EL (cell line): ENCODE measurements at regions not wholly inside any gene's neighbourhood (a gene's known extent, or its start where the extent isn't known, plus 50 kb on each side); places are given as distances from the start of the nearest gene placed in this dataset.

Experiments used
- DNase-seq: peaks from one replicate; pipeline ENCODE4 v3.0.0-alpha.2; 2016

DNA sequence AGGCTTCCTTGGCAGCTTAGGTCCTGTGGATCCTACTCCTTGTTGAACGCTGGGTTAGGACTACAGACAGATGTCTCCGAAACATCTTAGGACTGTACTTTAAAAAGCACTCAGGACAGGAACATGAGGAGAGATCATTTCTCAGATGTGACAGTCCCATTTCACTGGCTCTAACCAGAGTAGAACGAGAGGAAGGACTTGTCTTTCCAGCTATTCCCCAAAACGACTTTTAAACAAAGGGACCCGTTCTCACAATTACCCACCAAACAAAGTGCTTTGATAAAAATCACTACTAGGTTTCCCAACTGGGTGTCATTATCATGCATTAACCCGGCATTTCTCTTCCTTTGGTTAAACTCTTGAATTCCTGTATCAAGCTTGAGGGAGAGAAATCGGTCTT is 84.7 kb upstream of the BARX2 start:
- DNase-seq, result no peak

- DNase-seq, result no peak
Measured at GRCh38 chr11:129289350-129290040, 86.2 kb upstream of the BARX2 start.

GRCh38 chr11:129287920-129288319 is 87.7 kb upstream of the BARX2 start:
- DNase-seq, result no peak

GRCh38 chr11:129286813-129287212 is 88.8 kb upstream of the BARX2 start:
- DNase-seq, result no peak

DNA sequence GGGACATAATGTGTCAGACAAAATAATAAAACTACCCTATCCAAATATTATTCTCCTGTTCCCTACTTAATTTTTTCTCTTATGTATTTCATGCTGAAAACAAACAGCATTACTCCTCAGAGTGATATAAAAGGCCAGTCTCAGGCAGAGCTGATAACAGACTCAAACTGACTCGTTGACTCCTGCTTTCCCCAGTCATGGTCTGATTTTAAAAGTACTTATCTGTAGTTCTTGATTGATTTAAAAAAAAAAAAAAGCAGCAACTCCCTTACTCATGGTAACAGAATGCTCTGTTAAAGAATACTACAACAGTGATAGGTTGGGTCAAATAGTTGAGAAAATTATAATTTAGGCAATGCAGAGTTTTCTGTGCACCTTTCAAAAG is 90.3 kb upstream of the BARX2 start:
- no peak for DNase-seq

DNA sequence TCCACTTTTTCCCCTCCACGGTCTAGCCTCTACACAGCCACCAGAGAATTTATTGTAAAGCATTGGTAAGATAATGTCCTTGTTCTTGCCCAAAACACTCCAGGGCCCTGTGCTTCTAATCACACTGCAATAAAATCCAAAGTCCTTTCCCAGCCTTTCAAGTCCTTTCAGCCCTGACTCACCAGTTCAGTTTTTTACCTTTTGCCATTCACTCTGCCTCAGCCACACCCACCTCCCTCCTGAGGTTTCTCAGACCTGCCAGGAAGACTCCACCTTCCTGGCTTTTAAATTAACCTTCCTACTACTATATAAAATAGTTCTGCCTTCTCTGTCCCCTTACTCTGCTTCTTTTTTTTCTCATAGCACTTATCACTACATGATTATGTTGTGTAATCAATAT is 91.0 kb upstream of the ARHGAP32 start:
- no peak for DNase-seq

GRCh38 chr11:129282634-129283033 is 90.5 kb upstream of the ARHGAP32 start:
- DNase-seq, result no peak

GRCh38 chr11:129281471-129282415 is 89.6 kb upstream of the ARHGAP32 start:
- DNase-seq, result no peak

- DNase-seq, result peak; percentile 23
Measured at GRCh38 chr11:129280027-129280811, 88.1 kb upstream of the ARHGAP32 start.

GRCh38 chr11:129279326-129280026 is 87.4 kb upstream of the ARHGAP32 start:
- DNase-seq, result peak; percentile 78

DNA sequence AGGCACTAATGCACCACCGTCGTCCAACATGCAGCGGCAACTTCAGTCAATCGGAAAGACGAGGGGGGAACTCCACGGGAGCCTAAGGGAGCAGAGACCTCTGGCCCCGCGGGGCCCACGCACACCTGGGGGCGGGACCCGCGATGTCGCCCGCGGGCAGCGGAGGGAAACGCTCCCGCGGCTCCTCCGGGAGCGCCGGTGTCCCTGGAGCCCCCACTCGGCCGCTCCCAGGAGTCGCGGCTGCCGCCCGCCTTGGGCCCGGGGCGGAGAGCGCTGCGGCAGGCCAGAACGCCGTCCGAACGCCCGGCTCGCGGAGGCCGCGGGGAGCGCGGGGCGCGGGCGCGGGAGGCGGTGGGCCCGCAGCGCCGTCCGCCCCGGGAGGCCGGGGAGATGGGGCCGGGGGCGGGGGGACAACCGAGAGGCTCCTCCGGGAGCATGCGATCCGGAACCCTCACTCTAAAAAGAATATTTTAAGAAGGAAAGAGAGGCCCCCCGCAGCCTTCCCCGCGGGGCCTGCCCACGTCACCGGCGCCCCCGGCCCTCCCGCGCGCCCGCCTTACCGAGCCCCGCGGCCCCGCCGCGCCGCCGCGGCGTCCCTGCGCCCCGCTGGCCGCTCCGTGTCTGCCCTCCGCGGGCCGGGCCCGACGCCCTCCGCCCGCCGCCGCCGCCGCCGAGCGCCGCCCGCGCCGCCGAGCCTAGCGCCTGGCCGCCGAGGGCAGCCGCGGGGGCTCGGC is 86.6 kb upstream of the ARHGAP32 start:
- peak; percentile 27 for DNase-seq

GRCh38 chr11:129277198-129277843 is 85.2 kb upstream of the ARHGAP32 start:
- DNase-seq, result peak; percentile 21

GRCh38 chr11:129275828-129276227 is 83.7 kb upstream of the ARHGAP32 start:
- DNase-seq, result no peak

- no peak for DNase-seq
Measured at GRCh38 chr11:129273944-129274711, 82.0 kb upstream of the ARHGAP32 start.

- DNase-seq, result no peak
Measured at GRCh38 chr11:129273322-129273721, 81.2 kb upstream of the ARHGAP32 start.

DNA sequence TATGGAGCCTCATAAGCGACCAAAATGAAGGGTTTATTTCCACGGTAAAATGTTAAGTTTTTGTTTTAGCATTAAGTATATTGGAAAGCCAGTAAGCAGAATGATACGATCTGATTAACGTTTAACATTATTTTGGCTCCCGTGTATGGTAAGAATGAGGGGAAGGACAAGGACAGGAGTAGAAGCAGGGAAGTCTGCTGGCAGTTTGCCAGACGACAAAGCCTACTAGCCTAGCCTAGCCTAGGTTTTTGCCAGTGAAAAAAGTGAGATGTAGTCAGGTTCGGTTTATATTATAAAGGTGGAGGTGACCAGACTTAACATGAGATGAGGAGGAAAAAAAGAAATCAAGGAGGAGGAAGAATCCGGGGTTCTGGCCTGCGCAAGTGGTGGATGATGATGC is 78.9 kb upstream of the ARHGAP32 start:
- no peak for DNase-seq

- no peak for DNase-seq
Measured at GRCh38 chr11:129270446-129270845, 78.3 kb upstream of the ARHGAP32 start.

- DNase-seq, result no peak
Measured at GRCh38 chr11:129268371-129268770, 76.2 kb upstream of the ARHGAP32 start.

- no peak for DNase-seq
Measured at GRCh38 chr11:129267716-129268115, 75.6 kb upstream of the ARHGAP32 start.

- DNase-seq, result no peak
Measured at GRCh38 chr11:129266536-129266935, 74.4 kb upstream of the ARHGAP32 start.
